Activated CD4-positive, alpha-beta T cell treated with anti-CD3 and anti-CD28 coated beads for 48 hours (primary cell): ENCODE measurements at regions not wholly inside any gene's neighbourhood (a gene's known extent, or its start where the extent isn't known, plus 50 kb on each side); places are given as distances from the start of the nearest gene placed in this dataset.
A peak's percentile ranks its signal among the peaks of the same experiment; 100 is the strongest.
"Not testable (repeated sequence)": the region's sequence is repeated elsewhere in the genome, so short reads cannot be mapped to it uniquely, and the experiment has no call there.

Experiments
- DNase-seq: peaks from one replicate; pipeline ENCODE4 v3.0.0-alpha.2; 2020

DNA sequence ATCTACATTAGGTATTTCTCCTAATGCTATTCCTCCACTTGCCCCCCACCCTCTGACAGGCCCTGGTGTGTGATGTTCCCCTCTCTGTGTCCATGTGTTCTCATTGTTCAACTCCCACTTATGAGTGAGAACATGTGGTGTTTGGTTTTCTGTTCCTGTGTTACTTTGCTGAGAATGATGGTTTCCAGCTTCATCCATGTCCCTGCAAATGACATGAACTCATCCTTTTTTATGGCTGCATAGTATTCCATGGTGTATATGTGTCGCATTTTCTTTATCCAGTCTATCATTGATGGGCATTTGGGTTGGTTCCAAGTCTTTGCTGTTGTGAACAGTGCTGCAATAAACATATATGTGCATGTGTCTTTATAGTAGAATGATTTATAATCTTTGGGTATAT, 50.6 kb upstream of the GRHL3 start:
- DNase-seq, result not testable (repeated sequence)

DNA sequence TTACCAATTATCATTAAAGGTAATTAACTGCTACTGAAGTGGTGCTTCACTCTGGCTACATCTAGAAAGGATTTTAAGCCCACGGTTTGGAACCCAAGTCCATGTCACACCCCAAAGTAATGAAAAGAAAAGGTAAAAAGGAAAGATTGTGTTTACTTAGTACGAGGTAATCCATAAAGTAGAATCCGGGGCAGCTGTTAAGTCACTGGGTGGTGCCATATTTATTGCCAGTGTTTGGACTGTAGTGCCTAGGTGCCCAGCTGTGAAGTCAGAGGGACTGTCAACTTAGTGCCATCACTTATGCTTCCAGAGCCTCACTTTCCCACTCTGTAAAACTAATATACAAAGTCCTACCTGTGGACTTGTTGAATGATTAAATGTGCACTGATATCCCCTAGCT, 52.2 kb upstream of the GRHL3 start:
- DNase-seq, result no peak

DNA sequence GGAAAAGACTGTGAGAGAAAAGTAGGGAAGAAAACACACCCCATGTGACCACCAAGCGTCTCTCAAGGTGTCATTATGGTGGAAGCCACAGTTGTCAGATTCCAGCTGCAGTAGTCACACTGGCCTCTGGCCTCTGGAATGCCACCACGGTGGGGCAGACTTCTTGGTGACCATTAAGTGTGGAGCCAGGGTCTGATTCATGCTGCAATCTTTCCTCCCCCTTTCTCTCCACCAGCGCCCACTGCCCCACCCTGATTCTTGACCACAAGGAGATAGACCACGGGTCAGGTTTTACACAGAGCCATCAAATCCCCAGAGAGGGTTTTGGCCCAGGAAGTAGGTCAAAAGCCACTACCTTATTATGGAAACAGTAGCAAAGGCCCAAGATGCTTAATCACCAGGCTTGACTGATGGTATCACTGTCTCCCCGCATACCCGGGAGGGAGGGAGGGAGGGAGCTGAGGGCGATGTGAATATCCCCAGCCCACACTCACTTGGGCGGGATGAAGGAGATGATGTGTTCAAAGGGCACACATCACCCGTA, 52.7 kb upstream of the GRHL3 start:
- no peak for DNase-seq

DNA sequence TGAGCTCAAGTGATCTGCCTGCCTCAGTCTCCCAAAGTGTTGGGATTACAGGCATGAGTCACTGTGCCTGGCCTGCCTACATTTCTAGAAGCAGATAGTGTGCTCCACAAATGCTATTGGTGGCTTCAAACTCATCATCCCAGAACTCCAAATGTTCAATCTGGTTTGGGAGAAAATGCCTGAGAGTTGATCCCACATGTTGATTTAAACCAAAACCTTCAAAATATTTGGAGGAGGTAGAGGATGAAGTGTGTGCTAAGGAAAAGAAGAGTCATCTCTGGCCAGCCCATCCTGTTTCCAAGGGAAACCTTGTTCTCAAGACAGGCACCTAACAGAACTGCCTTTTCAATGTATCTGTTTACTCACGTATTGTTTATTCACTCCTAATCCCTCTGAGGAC, 55.4 kb upstream of the GRHL3 start:
- DNase-seq, result no peak

DNA sequence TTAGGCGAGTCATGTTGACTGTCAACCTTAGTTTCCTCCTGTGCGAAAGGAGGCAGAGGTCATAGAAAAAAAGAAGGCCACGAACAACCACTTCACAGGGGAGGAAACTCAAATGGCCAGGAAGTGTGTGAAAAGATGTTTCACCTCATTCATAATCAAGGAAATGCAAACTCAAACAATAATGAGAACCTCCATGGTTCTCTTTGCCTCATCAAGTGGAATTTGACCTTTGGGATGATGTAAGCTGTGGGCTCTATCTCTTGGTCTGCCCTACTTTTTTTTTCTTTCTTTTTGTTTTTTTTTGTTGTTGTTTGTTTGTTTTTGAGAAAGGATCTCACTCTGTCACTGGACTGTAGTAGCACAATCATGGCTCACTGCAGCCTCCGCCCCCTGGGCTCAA, 55.9 kb upstream of the GRHL3 start:
- no peak for DNase-seq

DNA sequence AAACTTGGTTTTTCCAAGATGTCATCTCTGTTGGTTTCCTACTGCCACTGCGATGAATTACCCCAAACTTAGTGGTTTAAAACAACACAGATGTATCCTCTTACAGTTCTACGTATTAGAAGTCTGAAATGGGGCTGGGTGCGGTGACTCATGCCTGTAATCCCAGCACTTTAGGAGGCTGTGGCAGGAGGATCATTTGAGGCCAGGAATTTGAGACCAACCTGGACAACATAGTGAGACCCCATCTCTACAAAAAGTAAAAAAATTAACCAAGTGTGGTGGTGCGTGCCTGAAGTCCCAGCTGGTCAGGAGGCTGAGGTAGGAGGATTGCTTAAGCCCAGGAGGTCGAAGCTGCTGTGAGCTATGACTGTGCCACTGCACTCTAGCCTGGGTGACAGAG, 57.2 kb upstream of the GRHL3 start:
- DNase-seq, result no peak

DNA sequence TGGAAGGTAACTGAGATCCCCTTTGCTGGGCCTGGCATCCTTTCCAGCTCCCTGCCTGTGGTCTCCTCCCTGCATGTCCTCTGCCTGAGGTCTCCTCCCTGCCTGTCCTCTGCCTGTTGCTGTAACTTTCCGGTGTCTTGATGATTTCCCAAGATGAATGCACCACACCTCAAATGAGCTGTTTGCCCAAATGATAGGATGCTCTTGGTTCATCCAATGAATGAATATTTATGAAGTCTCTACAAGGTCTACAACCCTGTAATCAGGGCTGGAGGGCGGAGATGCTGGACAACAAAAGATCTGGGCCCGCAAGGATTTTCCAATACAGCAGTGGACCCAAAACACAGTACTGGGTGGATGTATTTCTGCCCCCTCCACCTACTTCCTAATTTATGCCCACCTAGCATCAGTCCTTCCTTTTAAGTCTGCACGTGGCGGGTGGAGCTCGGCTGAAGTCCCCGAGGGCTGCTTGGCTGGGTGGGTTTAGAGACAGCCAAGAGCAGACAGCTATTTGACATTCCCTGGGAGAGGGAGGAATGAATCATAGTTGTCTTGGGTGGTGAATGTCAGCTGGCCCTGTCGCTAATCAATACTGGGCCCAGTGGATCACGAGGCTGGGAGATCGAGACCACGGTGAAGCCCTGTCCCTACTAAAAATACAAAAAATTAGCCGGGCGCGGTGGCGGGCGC, 60.3 kb upstream of the GRHL3 start:
- DNase-seq, result no peak

DNA sequence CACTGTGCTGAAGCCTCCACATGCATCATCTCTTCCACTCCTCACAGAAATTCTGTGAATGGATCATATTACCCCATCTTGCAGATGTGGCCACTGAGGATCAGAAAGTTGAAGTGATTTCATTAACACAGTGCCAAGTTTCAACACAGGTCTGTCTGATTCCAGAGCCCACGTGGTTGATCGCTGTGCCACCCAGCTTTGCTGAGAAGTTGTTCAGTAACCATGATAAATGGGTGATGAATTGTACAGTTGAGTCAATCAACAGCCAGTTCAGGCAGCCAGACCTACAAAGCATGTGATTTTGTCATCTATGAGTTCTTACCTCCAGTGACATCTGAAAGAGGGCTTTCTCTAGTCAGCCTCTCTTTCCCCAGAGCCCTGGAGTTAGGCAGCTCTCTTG, 61.8 kb upstream of the GRHL3 start:
- no peak for DNase-seq

DNA sequence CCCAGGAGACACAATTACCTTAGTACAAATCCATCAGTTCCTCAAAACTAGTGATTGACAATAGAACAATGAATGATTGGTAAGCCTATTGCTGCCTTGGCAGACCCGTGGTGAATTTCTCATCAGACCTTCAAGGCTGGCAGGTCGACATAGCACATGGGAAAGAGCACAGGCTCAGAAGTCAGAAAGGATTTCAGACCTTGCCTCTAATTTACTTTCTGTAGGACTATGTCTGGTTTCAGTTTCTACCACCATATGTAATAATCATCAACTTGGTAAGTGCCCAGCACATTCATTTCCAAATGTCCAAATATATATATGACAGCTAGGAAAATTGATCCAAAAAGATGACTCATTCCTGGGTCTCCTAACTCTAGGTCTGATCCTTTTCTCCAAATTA, 62.5 kb upstream of the GRHL3 start:
- no peak for DNase-seq

DNA sequence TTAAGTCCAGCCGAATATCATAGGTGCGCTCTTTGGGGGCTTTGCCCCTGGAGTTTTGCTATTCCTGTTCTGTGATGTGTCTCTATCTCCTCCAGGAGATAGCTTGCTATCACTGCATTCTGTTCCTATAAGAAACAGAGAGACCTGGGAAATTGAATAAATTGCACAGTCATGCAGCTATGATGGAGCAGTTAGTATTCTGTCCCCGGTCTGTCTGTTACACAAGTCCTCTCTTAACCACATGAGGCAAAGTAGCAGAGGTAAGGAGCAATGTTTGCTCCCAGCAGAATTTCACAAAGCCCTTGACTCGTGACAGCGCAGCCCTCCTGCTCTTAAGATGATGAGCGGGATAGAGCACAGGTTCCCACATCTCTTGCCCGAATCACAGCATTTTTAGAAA, 63.9 kb upstream of the GRHL3 start:
- no peak for DNase-seq

DNA sequence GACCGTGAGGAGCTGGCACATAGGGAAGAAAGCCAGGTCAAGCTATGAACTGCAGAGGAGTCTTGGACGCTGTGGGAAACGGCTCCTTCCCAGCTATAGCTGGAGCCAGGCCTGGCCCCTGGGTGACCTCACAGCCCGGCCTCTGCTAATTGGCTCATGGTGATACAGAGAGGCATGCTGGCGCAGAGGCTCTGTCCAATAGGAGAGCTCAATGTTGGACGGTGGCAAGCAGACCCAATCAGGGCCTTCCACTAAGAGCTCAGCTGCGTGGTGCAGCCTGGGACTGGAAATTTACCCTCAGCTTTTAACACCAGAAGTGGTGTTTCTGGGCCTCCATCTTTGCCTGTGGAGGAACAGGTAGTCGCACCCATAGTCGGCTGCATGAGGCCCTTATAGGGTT, 64.4 kb upstream of the GRHL3 start:
- DNase-seq, result peak; percentile 11

DNA sequence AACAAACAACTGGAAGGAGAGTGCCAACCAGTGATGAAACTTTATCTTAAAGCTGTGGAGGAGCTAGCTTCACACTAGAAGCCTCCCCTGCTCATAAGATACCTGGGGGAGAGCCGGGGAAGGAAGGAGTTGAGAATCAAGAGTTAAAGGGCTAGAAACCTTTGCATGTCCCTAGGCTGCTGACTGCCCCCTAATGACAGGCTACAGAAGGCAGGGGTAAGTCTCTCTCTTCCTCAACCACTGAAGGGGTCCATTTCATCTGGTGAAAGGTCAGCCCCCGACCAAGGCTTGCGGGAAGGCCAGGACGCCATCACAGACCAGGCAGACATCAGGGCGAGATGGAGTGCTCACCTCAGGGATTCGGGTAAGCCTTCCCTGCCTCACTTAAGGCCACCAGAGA, 65.6 kb upstream of the GRHL3 start:
- no peak for DNase-seq

DNA sequence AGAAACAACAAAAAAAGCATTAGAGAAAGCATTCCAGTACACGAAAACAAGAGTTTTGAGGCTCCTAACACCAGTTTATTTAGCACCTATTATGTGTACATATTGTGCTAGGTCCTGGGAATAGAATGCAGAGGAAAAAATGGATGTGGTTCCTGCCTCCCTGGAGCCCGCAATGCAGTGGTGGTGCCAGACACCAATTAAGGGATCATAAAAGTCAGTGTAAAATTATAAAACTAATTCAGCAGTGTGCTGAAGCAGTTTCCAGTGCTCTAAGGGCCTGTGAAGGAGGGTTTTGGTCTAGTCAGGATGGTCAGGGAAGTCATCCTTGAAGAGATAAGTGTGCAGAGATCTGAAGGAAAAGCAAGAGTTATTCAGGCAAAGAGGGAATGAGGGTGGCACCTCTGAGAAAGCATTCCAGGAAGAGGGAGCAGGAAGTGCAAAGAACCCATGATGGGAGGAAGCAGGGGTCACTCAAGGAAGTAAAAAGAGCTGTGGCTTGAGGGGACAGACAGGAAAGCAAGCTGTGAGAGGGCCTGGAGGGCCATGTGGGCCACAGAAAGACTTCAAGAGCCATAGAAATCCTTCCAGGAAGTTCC, 65.2 kb upstream of the IFNLR1 start:
- DNase-seq, result no peak

DNA sequence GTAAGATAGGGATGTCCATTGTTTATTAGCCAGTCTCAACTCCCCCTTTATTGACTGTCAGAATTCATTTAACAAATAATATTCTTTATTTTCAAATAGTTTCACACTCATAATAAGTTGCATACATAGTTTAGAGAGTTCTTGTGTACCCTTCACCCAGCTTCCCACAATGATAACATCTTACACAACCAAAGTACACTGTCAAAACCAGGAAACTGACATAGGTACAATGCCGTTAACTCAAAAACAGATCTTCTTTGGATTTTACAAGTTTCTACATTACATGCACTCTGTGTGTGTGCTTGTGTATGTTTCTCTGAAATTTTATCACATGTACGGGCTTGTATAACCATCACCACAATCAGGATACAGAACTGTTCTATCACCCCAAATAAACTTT, 64.4 kb upstream of the IFNLR1 start:
- DNase-seq, result no peak

DNA sequence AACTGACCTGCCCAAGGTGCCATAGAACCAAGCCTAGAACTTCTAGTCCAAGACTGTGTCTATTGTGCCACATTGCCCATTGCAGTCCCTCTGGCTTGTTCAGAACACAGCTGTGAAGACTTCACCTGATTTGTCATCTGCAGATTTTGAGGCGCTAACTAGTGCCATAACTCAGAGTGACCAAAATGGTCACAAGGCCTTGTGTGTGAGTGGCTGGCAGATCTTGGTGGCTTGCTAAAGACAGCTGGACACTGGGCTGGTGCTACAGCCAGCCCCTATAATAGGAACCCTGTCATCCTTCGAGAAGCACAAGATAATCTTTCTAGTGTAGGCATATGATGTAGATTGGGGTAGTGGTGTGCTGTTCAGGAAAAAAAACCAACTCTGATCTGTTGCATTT, 63.7 kb upstream of the IFNLR1 start:
- no peak for DNase-seq

DNA sequence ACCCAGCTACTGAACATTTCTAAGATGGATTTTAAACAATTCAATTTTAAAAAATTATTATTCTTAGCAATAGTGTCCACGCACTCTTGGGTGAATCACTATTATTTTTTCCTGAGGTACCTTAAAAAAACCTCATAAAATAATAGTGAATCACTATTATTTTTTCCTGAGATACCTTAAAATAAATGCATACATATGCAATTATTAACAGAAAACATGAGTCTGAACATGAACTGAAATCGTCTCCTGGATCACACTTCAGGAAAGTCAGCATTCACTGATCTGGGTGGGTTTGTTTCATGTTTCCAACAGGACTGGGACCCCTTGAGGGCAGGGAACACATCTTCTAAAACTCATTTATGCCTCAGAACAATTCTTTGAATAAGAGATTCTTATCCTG, 63.1 kb upstream of the IFNLR1 start:
- DNase-seq, result no peak

DNA sequence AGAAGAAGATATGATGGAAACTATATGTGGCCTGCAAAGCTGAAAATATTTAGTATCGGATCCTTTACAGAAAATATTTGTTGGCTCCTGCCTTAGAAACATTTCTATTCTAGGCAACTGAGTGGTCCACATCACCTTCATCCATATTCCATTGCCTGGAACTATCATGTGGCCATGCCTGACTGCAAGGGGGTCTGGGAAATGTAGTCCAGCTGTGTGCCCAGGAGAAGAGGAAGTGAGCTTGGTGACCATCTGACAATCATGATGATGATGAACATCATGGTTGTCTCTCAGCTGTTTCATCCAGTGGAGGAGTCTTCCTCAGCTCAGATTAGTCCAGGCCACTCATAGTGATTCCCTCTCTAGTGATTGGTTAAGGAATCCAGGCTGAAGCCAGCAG, 61.8 kb upstream of the IFNLR1 start:
- no peak for DNase-seq

DNA sequence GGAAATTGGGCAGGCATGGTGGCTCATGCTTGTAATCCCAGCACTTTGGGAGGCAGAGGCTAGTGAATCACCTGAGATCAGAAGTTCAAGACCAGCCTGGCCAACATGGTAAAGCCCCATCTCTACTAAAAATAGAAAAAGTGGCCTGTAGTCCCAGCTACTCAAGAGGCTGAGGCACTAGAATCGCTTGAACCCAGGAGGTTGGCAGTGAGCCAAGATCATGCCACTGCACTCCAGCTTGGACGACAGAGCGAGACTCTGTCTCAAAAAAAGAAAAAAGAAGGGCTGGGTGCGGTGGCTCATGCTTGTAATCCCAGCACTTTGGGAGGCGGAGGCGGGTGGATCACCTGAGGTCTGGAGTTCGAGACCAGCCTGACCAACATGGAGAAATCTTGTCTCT, 60.2 kb upstream of the IFNLR1 start:
- DNase-seq, result not testable (repeated sequence)

DNA sequence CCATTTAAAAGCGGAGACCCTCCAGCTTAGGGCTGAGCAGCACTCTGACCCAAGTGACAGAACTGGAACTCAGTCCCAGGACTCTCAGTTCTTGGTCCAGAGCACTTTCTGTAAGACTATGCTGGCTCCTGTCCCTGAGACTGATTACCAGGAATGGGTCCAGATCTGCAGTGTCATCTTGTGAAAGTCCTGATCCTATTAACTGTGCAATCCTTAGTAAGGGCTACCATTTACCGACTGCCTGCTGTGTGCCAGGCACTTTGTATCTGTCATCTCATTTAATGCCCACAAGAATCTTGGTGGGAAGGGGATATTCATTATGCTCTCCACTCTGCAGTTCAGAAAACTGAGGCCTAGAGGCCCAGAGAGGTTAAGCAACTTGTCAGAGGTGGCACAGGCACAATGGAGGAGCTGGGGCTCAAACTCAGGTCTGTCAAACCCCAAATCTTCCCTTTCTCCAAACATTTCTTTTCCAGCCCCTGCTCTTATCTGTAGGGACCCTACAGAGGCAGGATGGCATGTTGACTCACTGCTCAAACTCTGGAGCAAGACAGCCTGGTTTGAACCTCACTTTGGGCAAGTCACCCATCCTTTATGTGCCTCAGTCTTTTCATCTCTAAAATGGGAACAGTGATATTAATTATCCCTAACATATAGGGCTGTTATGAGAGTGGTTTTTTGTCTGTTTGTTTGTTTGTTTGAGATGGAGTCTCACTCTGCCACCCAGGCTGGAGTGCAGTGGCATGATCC, 57.6 kb upstream of the IFNLR1 start:
- DNase-seq, result no peak

DNA sequence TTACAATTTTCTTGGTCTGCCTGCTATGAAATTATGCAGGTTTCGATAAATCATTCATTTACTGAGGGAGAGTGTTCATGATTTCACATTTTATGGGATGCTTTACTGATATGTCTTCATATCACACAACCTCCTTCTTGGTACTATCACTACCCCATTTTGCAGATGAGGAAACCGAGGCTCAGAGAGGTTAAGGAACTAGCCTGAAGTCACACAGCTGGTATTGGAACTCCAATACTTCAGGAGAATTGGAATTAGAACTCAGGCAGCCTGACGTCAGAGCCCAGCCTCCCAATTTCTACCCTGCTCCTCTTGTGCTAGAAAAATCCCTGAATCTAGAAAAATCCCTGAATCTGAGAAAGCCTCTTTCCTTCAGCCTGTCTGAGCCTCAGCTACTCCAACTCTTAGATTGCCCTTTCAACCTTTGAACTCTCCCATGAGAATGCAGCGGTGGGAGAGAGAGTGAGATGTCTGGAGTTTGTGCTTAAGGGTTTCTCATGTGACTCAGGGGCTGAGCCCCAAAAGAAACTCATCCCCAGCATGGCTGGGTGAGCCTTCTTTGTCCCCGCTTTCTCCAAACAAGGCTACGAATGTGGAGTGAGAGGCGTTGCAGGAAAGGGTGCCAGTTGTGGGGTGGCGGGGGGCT, 50.8 kb upstream of the IFNLR1 start:
- no peak for DNase-seq

DNA sequence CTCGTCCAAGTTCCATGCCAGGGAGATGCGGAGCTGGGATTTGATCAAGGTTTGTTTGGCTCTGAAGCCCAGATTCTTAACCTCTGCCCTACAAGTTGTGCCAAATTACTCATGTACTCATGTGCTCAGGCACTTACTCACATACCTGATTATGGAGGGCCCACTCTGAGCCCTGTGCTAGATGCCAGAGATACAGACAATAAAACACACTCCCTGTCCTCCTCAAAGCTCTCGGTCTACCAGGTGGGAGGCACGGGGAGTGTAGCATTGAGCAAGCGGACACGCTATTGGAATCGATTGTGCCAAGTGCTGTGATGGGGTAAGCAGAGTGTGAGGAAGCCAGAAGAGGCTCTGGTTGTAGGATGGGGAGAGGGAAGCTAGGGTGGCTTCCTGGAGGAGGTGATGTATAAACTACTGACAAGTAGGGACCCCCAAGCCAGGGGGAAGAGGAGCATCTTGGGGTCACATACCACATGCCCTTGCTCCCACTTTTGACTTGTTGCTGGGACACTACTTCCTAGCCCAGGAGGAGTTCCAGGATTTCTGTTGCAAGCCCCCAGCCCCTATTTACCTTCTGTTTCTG, 49.8 kb upstream of the IFNLR1 start:
- DNase-seq, result peak; percentile 12
